ENCODE measurements at regions not wholly inside any gene's neighbourhood (a gene's known extent, or its start where the extent isn't known, plus 50 kb on each side); places are given as distances from the start of the nearest gene placed in this dataset.

DNA sequence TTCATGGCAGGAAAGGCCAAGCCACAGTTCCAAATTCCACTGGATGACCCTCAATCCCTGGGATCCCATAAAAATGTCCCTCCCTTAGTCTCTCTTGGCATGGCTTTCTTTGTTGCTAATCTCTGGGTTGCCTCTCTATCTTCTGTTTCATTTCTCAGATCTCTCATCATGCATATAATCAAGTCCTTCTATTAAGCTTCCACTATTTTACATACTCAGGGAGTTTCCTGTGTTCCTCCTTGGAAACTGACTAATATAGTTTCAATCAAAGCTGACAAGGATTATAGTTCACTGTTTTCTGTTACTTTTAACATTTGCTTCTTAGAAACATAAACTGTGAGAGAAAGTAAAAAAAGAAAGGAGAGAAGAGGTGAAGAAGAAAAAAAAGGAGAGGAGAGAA is 113.8 kb upstream of the COL8A1 start:
- POLR2A ChIA-PET, result no interaction called here

More for the DNA sequence above, 113.8 kb upstream of the COL8A1 start:
- Histone ChIP-seq H3K36me3 (ENCODE audit: control insufficient read depth in 2 of 2, insufficient read depth in 2 of 2, low read length in 1 of 2) (no peaks in the 10 kb centered on the region), H3K4me1 (ENCODE audit: control insufficient read depth, insufficient read depth, low read length) (no peaks in the 10 kb centered on the region), H3K27ac (ENCODE audit: control insufficient read depth, insufficient read depth) (no peak overlapping the region), H3K79me2 (ENCODE audit: control insufficient read depth, insufficient read depth, low read length) (no peaks in the 10 kb centered on the region), H3K4me2 (ENCODE audit: control insufficient read depth, insufficient read depth) (no peak overlapping the region), H3K27me3 (replicated peaks in 1 of 2; ENCODE audit: control insufficient read depth in 2 of 2, insufficient read depth in 2 of 2, low read length in 1 of 2) (no peaks in the 10 kb centered on the region), H2AFZ (ENCODE audit: control insufficient read depth, low read depth, low read length) (no peak overlapping the region), H3K9ac (ENCODE audit: control insufficient read depth, insufficient read depth, low read length) (no peak overlapping the region), H4K20me1 (ENCODE audit: control insufficient read depth, insufficient read depth) (no peaks in the 10 kb centered on the region), H3K9me3 (replicated peaks; ENCODE audit: control insufficient read depth, insufficient read depth, low read length) (no peaks in the 10 kb centered on the region), H3K4me3 (no peak overlapping the region)
- ChIA-PET SMC1A (ENCODE audit: uncharacterized antibody, unreplicated experiment) (interaction anchor here (15.0 kb wide), 1 partner anchor 22 kb away, joined by 270 read pairs; no protein-coding TSS in a partner anchor), RAD21 (ENCODE audit: unreplicated experiment) (interaction anchor here (1.4 kb wide), 1 partner anchor 21 kb away, joined by 3 read pairs; no protein-coding TSS in a partner anchor), CTCF (no interaction called here)
- ATAC-seq (no peak), FAIRE-seq (no peak), DNase-seq (ENCODE audit: low read depth, low spot score) (no peak)
- TF ChIP-seq, protein P1, sequence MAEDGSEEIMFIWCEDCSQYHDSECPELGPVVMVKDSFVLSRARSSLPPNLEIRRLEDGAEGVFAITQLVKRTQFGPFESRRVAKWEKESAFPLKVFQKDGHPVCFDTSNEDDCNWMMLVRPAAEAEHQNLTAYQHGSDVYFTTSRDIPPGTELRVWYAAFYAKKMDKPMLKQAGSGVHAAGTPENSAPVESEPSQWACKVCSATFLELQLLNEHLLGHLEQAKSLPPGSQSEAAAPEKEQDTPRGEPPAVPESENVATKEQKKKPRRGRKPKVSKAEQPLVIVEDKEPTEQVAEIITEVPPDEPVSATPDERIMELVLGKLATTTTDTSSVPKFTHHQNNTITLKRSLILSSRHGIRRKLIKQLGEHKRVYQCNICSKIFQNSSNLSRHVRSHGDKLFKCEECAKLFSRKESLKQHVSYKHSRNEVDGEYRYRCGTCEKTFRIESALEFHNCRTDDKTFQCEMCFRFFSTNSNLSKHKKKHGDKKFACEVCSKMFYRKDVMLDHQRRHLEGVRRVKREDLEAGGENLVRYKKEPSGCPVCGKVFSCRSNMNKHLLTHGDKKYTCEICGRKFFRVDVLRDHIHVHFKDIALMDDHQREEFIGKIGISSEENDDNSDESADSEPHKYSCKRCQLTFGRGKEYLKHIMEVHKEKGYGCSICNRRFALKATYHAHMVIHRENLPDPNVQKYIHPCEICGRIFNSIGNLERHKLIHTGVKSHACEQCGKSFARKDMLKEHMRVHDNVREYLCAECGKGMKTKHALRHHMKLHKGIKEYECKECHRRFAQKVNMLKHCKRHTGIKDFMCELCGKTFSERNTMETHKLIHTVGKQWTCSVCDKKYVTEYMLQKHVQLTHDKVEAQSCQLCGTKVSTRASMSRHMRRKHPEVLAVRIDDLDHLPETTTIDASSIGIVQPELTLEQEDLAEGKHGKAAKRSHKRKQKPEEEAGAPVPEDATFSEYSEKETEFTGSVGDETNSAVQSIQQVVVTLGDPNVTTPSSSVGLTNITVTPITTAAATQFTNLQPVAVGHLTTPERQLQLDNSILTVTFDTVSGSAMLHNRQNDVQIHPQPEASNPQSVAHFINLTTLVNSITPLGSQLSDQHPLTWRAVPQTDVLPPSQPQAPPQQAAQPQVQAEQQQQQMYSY (CRISPR knock-in tag; IDR thresholded peaks at IDR 0.05), result no peak
- no peak for TF ChIP-seq SMC3 (IDR thresholded peaks at IDR 0.05; ENCODE audit: borderline replicate concordance, low read length)
- no peak for TF ChIP-seq BCL11A (IDR thresholded peaks at IDR 0.05; ENCODE audit: low read depth, low read length)
- no peak for TF ChIP-seq RFX5 (IDR thresholded peaks at IDR 0.05; ENCODE audit: low read depth, low read length)
- no peak for TF ChIP-seq NR2C1 (IDR thresholded peaks at IDR 0.05)
- no peak for TF ChIP-seq ZNF274 (IDR thresholded peaks at IDR 0.05; ENCODE audit: insufficient read depth, insufficient read length)
- TF ChIP-seq KAT2A (conservative IDR thresholded peaks at IDR 0.05; ENCODE audit: control insufficient read depth, low read depth, low read length), result no peak
- TF ChIP-seq, protein P2, sequence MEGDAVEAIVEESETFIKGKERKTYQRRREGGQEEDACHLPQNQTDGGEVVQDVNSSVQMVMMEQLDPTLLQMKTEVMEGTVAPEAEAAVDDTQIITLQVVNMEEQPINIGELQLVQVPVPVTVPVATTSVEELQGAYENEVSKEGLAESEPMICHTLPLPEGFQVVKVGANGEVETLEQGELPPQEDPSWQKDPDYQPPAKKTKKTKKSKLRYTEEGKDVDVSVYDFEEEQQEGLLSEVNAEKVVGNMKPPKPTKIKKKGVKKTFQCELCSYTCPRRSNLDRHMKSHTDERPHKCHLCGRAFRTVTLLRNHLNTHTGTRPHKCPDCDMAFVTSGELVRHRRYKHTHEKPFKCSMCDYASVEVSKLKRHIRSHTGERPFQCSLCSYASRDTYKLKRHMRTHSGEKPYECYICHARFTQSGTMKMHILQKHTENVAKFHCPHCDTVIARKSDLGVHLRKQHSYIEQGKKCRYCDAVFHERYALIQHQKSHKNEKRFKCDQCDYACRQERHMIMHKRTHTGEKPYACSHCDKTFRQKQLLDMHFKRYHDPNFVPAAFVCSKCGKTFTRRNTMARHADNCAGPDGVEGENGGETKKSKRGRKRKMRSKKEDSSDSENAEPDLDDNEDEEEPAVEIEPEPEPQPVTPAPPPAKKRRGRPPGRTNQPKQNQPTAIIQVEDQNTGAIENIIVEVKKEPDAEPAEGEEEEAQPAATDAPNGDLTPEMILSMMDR (IDR thresholded peaks at IDR 0.05 in 2 of 3, conservative IDR thresholded peaks at IDR 0.05 in 1 of 3; ENCODE audit: control insufficient read depth in 2 of 3, extremely low read depth in 1 of 3, insufficient read depth in 1 of 3, low read depth in 3 of 3, low read length in 3 of 3), result no peak
- no peak for TF ChIP-seq CHD2 (IDR thresholded peaks at IDR 0.05; ENCODE audit: borderline replicate concordance, low read depth, low read length)
- TF ChIP-seq PML (IDR thresholded peaks at IDR 0.05; ENCODE audit: low read length), result no peak
- no peak for TF ChIP-seq SMARCA5 (IDR thresholded peaks at IDR 0.05)
- TF ChIP-seq, protein P3, sequence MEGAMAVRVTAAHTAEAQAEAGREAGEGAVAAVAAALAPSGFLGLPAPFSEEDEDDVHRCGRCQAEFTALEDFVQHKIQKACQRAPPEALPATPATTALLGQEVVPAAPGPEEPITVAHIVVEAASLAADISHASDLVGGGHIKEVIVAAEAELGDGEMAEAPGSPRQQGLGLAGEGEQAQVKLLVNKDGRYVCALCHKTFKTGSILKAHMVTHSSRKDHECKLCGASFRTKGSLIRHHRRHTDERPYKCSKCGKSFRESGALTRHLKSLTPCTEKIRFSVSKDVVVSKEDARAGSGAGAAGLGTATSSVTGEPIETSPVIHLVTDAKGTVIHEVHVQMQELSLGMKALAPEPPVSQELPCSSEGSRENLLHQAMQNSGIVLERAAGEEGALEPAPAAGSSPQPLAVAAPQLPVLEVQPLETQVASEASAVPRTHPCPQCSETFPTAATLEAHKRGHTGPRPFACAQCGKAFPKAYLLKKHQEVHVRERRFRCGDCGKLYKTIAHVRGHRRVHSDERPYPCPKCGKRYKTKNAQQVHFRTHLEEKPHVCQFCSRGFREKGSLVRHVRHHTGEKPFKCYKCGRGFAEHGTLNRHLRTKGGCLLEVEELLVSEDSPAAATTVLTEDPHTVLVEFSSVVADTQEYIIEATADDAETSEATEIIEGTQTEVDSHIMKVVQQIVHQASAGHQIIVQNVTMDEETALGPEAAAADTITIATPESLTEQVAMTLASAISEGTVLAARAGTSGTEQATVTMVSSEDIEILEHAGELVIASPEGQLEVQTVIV (IDR thresholded peaks at IDR 0.05; ENCODE audit: borderline replicate concordance, partially characterized antibody), result no peak
- no peak for TF ChIP-seq MEF2A (IDR thresholded peaks at IDR 0.05; ENCODE audit: insufficient read depth, low read depth, low read length)
- no peak for TF ChIP-seq NRF1 (conservative IDR thresholded peaks at IDR 0.05; ENCODE audit: low read depth, low read length)
- TF ChIP-seq, protein P4, sequence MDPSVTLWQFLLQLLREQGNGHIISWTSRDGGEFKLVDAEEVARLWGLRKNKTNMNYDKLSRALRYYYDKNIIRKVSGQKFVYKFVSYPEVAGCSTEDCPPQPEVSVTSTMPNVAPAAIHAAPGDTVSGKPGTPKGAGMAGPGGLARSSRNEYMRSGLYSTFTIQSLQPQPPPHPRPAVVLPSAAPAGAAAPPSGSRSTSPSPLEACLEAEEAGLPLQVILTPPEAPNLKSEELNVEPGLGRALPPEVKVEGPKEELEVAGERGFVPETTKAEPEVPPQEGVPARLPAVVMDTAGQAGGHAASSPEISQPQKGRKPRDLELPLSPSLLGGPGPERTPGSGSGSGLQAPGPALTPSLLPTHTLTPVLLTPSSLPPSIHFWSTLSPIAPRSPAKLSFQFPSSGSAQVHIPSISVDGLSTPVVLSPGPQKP (IDR thresholded peaks at IDR 0.05; ENCODE audit: low read depth, low read length), result no peak
- no peak for TF ChIP-seq MEF2B (IDR thresholded peaks at IDR 0.05; ENCODE audit: partially characterized antibody, poor library complexity, severe bottlenecking)
- TF ChIP-seq ZNF622 (IDR thresholded peaks at IDR 0.05), result no peak
- in situ Hi-C loops (cut with MboI), result no loop called here
- intact Hi-C loops (cut with micrococcal nuclease; ENCODE audit: unreplicated experiment), result no loop called here
- no TSS peak for BruUV-seq (replicated peaks)
